ENCODE measurements at regions not wholly inside any gene's neighbourhood (a gene's known extent, or its start where the extent isn't known, plus 50 kb on each side); places are given as distances from the start of the nearest gene placed in this dataset.

DNA sequence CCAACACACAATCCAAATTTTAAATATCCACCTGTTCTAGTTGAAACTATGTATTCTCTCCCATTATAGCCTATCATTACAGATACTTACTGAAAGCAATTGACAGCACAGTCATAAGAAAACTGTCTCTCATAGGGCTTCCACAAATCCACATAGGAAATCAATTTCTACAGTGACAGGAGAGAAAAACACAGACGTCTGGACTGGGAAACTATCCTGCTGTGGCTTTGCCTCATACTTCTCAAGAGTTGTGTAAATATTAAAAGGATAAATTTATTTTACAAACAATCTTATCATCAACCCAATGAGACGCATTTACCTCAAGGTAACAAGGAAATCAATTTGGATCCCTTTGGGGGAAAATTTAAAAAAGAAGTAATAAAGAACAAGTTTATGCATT lies 517.5 kb downstream of the EFNA5 start:
- Mint-ChIP-seq H3K4me3 (no peak overlapping the region), H3K27ac (no peak overlapping the region), H3K4me1 (no peaks in the 10 kb centered on the region), H3K27me3 (no peaks in the 10 kb centered on the region), H3K9me3 (peaks cover 1% of the 10 kb centered on the region), H3K36me3 (no peaks in the 10 kb centered on the region)
- no peak for ATAC-seq (ENCODE audit: low read depth)
- DNase-seq (ENCODE audit: low spot score in 2 of 2): no peak

- ATAC-seq (ENCODE audit: low read depth) (no peak), DNase-seq (ENCODE audit: low spot score in 2 of 2) (no peak)
- no peak overlapping the region for H3K4me3 Mint-ChIP-seq
- H3K36me3 Mint-ChIP-seq: no peaks in the 10 kb centered on the region
- H3K9me3 Mint-ChIP-seq: peaks cover 1% of the 10 kb centered on the region
- no peaks in the 10 kb centered on the region for H3K4me1 Mint-ChIP-seq
- H3K27ac Mint-ChIP-seq: no peak overlapping the region
- H3K27me3 Mint-ChIP-seq: no peaks in the 10 kb centered on the region
These were observed 521.3 kb downstream of the EFNA5 start for GRCh38 chr5:107149243-107150005.

- H3K4me1 Mint-ChIP-seq: no peaks in the 10 kb centered on the region
These were observed 523.1 kb downstream of the EFNA5 start for GRCh38 chr5:107147589-107147988.

GRCh38 chr5:107146901-107147300 lies 523.8 kb downstream of the EFNA5 start:
- Mint-ChIP-seq H3K27ac (no peak overlapping the region), H3K9me3 (peaks cover 1% of the 10 kb centered on the region), H3K27me3 (no peaks in the 10 kb centered on the region), H3K36me3 (no peaks in the 10 kb centered on the region), H3K4me1 (no peaks in the 10 kb centered on the region), H3K4me3 (no peak overlapping the region)
- ATAC-seq (ENCODE audit: low read depth) (no peak), DNase-seq (ENCODE audit: low spot score in 2 of 2) (no peak)

More at GRCh38 chr5:107147589-107147988, 523.1 kb downstream of the EFNA5 start:
- no peaks in the 10 kb centered on the region for H3K36me3 Mint-ChIP-seq
- no peak for ATAC-seq (ENCODE audit: low read depth)
- H3K4me3 Mint-ChIP-seq: no peak overlapping the region
- DNase-seq (ENCODE audit: low spot score in 2 of 2): no peak
- no peaks in the 10 kb centered on the region for H3K27me3 Mint-ChIP-seq
- H3K27ac Mint-ChIP-seq: no peak overlapping the region
- H3K9me3 Mint-ChIP-seq: peaks cover 1% of the 10 kb centered on the region

DNA sequence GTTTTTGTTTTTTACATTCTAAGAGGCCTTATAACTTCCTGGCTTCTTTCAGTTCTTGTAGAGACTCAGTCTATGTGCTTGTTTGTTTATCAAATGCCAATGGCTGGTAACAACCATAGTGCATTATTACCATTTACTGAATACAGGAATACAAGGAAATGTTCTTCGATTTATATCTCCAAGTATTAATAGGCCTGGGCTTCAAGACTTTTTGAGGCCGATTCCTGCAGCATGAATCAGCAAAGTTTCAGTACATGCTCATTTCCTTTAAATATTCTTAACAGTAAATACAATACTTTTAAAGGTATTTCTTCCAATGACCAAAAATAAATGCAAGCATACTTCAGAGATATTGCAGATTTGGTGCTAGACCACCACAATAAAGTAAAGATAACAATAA lies 535.3 kb downstream of the EFNA5 start:
- H3K4me3 Mint-ChIP-seq: no peak overlapping the region
- no peaks in the 10 kb centered on the region for H3K36me3 Mint-ChIP-seq
- no peaks in the 10 kb centered on the region for H3K4me1 Mint-ChIP-seq
- no peak for DNase-seq (ENCODE audit: low spot score in 2 of 2)
- H3K27ac Mint-ChIP-seq: no peak overlapping the region
- no peaks in the 10 kb centered on the region for H3K27me3 Mint-ChIP-seq
- peaks cover 3% of the 10 kb centered on the region for H3K9me3 Mint-ChIP-seq
- no peak for ATAC-seq (ENCODE audit: low read depth)

- Mint-ChIP-seq H3K27ac (no peak overlapping the region), H3K27me3 (no peaks in the 10 kb centered on the region), H3K4me3 (no peak overlapping the region), H3K4me1 (no peaks in the 10 kb centered on the region), H3K9me3 (peaks cover 3% of the 10 kb centered on the region), H3K36me3 (no peaks in the 10 kb centered on the region)
- no peak for ATAC-seq (ENCODE audit: low read depth)
- no peak for DNase-seq (ENCODE audit: low spot score in 2 of 2)
These were observed 535.8 kb downstream of the EFNA5 start for GRCh38 chr5:107134931-107135330.

GRCh38 chr5:107129051-107129450 lies 541.7 kb downstream of the EFNA5 start:
- H3K4me3 Mint-ChIP-seq: no peak overlapping the region
- no peaks in the 10 kb centered on the region for H3K36me3 Mint-ChIP-seq
- no peaks in the 10 kb centered on the region for H3K4me1 Mint-ChIP-seq
- no peak for ATAC-seq (ENCODE audit: low read depth)
- no peaks in the 10 kb centered on the region for H3K27me3 Mint-ChIP-seq
- H3K9me3 Mint-ChIP-seq: peaks cover 1% of the 10 kb centered on the region
- no peak overlapping the region for H3K27ac Mint-ChIP-seq
- DNase-seq (ENCODE audit: low spot score in 2 of 2): no peak

DNA sequence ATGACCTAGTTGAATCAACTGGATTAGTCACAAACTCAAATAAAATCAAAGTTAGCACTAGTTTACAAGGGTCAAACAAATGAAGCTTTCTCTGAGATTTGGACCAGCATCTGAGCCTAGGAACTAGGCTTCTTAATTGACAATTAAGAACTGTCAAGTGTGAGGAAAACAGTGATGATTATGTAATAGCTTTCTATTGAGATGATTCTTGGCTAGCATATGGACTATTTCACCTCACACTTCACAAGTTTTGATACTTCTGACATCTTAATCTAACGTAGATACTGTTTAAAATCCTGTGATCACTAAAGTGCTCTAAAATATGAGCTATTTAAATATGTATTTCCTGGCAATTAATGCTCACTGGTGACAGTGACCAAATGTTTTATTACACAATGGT lies 542.9 kb downstream of the EFNA5 start:
- no peaks in the 10 kb centered on the region for H3K36me3 Mint-ChIP-seq
- H3K27me3 Mint-ChIP-seq: no peaks in the 10 kb centered on the region
- no peaks in the 10 kb centered on the region for H3K4me1 Mint-ChIP-seq
- no peak for ATAC-seq (ENCODE audit: low read depth)
- no peak overlapping the region for H3K4me3 Mint-ChIP-seq
- DNase-seq (ENCODE audit: low spot score in 2 of 2): no peak
- H3K9me3 Mint-ChIP-seq: peaks cover 1% of the 10 kb centered on the region
- no peak overlapping the region for H3K27ac Mint-ChIP-seq

GRCh38 chr5:107126341-107126740 lies 544.4 kb downstream of the EFNA5 start:
- DNase-seq (ENCODE audit: low spot score in 2 of 2): no peak
- Mint-ChIP-seq H3K4me1 (no peaks in the 10 kb centered on the region), H3K4me3 (no peak overlapping the region), H3K36me3 (no peaks in the 10 kb centered on the region), H3K9me3 (no peaks in the 10 kb centered on the region), H3K27ac (no peak overlapping the region), H3K27me3 (no peaks in the 10 kb centered on the region)
- no peak for ATAC-seq (ENCODE audit: low read depth)

GRCh38 chr5:107124376-107124775 lies 546.4 kb downstream of the EFNA5 start:
- no peaks in the 10 kb centered on the region for H3K27me3 Mint-ChIP-seq
- no peaks in the 10 kb centered on the region for H3K4me1 Mint-ChIP-seq
- no peaks in the 10 kb centered on the region for H3K9me3 Mint-ChIP-seq
- H3K36me3 Mint-ChIP-seq: no peaks in the 10 kb centered on the region
- no peak overlapping the region for H3K4me3 Mint-ChIP-seq
- no peak for DNase-seq (ENCODE audit: low spot score in 2 of 2)
- no peak overlapping the region for H3K27ac Mint-ChIP-seq
- ATAC-seq (ENCODE audit: low read depth): no peak

- Mint-ChIP-seq H3K27me3 (no peaks in the 10 kb centered on the region), H3K9me3 (no peaks in the 10 kb centered on the region)
- no peak for DNase-seq (ENCODE audit: low spot score in 2 of 2)
These were observed 547.7 kb downstream of the EFNA5 start for GRCh38 chr5:107123014-107123413.

DNA sequence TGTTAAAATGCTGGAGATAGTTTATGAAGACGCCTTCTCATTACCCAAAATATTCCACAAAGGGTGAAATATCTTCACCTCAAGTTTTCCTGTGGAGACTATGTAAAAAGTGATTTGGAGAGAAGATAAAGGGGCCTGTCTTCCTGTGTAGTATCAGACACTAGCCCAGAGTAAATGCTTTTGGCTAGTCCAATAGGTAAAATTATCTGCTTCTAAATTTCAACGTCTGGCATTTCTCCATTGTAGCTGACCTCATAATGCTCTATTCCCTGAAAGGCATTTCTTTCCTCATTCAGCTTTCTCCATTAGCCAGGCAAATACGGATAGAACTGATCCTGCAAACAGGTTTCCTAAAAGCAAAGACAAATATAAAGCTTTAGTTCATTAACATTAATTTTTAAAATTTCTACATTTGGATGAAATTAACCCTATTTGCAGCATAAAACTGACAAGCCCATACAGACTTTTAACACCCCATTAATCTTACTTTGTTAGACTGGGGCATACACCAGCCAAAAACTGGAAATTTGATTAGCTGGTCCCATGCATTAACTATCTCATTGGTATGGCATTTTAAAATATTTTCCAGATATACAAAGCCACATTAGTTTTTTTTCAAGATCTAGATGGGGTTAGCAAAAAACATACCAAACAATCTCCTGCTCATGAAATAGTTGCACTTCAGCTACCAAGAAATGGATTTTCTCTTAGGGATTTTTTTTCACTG lies 548.8 kb downstream of the EFNA5 start:
- Mint-ChIP-seq H3K4me1 (no peaks in the 10 kb centered on the region), H3K36me3 (no peaks in the 10 kb centered on the region), H3K27ac (no peak overlapping the region), H3K4me3 (no peak overlapping the region), H3K9me3 (no peaks in the 10 kb centered on the region), H3K27me3 (no peaks in the 10 kb centered on the region)
- DNase-seq (ENCODE audit: low spot score in 2 of 2): no peak
- no peak for ATAC-seq (ENCODE audit: low read depth)

More at GRCh38 chr5:107123014-107123413, 547.7 kb downstream of the EFNA5 start:
- Mint-ChIP-seq H3K4me1 (no peaks in the 10 kb centered on the region), H3K27ac (no peak overlapping the region), H3K36me3 (no peaks in the 10 kb centered on the region), H3K4me3 (no peak overlapping the region)
- no peak for ATAC-seq (ENCODE audit: low read depth)

DNA sequence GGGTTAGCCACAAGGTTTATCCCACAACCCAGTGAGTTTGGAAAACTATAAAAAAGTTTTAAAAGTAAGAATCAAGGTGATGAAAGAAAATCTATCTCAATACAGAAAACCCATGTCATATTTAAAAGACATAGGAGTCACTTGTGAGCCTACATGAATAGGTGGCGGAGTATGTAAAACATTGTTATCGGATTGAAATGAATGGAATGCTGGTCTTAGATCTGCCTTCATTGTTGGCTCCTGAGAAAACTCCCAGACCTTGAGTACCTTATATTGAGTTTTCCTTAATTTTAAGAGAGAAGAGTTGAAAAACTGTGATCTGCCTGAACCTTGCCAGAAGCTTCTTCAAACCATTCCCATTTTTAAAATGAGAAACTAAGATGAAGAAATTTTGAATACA lies 551.1 kb downstream of the EFNA5 start:
- Mint-ChIP-seq H3K4me1 (no peaks in the 10 kb centered on the region), H3K27me3 (no peaks in the 10 kb centered on the region), H3K4me3 (no peak overlapping the region), H3K36me3 (no peaks in the 10 kb centered on the region), H3K9me3 (peaks cover 3% of the 10 kb centered on the region), H3K27ac (no peak overlapping the region)
- DNase-seq (ENCODE audit: low spot score in 2 of 2): no peak
- no peak for ATAC-seq (ENCODE audit: low read depth)

GRCh38 chr5:107118184-107119019 lies 552.3 kb downstream of the EFNA5 start:
- H3K4me1 Mint-ChIP-seq: no peaks in the 10 kb centered on the region
- ATAC-seq (ENCODE audit: low read depth) (no peak), DNase-seq (ENCODE audit: low spot score in 2 of 2) (no peak)
- no peaks in the 10 kb centered on the region for H3K36me3 Mint-ChIP-seq
- H3K27ac Mint-ChIP-seq: no peak overlapping the region
- no peaks in the 10 kb centered on the region for H3K27me3 Mint-ChIP-seq
- H3K9me3 Mint-ChIP-seq: peaks cover 3% of the 10 kb centered on the region
- no peak overlapping the region for H3K4me3 Mint-ChIP-seq
